ACHN (cell line): ENCODE measurements at regions not wholly inside any gene's neighbourhood (a gene's known extent, or its start where the extent isn't known, plus 50 kb on each side); places are given as distances from the start of the nearest gene placed in this dataset.
"Not testable (repeated sequence)": the region's sequence is repeated elsewhere in the genome, so short reads cannot be mapped to it uniquely, and the experiment has no call there.

Experiments used
- DNase-seq: peaks from one replicate; pipeline ENCODE4 v3.0.0-alpha.2; 2015
- in situ Hi-C: cut with HindIII; loops from 2 replicates; pipeline ENCODE4 v1.10.0; 2017; ENCODE audit warnings: low sequenced_read_pairs, low pct_ligation_motif_present, low pct_unique_long_range_greater_than_20kb

DNA sequence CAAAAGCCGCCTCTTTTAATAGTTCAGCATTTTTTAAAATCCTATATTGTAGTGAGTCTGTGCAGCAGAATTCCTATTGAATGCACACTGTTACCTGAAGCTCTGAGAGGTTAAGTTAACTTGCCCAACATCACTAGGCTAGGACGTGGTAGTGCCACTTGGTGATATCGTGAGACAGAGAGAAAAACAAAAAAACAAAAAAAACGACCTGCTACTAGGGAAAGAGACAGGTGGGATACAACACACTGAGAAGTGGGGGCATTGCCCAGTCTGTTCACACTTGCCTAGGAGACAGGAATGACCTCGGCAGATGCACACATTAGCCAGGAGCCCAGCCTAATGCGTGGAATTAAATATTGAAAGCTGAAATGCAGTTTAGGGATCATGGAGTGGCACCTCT lies 129.7 kb upstream of the CCND2 start:
- peak; percentile 10 for DNase-seq
- in situ Hi-C loops = no loop called here

DNA sequence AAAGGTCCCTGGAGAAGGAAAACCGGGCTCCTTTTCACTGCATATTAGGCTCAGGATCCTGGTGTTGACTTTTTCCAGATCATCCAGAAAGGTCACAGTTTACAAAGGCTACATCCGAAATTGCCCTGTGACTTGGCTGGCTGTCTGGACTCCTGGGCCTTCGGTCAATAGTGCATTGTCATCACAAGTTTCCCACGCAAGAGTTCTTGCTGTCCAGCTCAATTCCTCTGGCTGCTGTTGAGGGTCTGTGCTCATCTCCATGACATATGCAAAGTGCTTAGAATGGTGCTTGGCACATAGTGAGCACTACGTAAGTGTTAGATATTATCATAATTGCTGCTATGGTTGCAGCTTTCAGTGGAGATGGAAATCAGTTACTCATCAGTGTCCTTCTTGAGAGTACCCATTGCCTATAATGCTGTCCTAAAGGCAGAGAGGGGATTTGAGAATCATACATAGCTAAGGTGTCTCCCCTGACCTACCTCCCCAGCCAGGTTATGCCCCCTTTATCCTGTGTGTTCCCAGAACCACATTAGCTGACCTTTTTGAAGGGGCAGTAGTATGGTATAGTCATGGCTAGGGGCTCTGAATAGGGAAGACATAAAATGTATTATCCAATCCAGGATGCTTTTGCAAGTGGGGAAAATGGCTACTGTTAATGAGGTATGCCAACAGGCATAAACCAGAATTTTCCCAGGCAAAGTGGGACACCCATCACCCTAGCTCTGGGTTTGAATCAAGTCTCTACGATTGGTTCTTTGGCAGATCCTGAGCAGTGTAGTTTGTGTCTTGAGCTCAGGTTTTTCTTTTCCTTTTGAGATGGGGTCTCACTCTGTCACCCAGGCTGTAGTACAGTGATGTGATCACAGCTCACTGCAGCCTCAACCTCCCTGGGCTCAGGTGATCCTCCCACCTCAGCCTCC lies 132.0 kb upstream of the CCND2 start:
- in situ Hi-C loops = no loop called here
- no peak for DNase-seq

DNA sequence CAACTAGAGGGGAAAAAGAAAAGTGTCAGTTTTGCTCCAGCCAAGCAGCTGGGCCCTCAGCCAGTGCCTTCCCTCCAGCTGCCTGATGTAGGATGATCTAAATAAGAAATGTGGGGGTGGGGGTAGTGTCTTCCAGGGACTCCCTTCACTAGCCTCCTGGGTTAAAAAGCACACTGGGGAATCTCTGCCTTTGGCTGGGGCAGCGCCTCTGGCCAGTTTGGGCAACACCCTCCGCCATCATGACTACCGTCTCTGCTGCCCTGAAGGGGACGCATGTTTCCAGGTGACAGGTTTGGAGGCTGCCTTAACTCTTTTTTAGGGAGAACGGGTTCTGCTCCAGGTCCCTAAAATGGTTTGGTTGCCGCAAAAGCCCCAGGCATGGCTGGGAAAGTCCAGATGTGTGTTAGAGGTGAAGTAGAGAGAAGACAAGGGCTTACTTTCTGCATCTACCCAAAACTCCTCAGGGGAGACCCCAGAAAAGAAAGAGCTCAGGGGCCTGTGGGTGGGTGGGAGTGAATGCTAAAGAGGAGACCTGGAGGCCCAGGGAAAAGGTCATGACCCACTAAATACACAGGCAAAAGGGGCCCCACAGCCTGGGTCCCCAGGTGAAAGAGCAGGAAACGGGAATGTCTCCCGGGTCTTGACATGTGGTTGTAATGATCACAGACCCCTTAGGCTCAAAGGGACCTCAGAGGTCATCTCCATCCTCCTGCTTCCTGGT lies 132.8 kb upstream of the CCND2 start:
- DNase-seq = no peak
- in situ Hi-C loops = no loop called here

DNA sequence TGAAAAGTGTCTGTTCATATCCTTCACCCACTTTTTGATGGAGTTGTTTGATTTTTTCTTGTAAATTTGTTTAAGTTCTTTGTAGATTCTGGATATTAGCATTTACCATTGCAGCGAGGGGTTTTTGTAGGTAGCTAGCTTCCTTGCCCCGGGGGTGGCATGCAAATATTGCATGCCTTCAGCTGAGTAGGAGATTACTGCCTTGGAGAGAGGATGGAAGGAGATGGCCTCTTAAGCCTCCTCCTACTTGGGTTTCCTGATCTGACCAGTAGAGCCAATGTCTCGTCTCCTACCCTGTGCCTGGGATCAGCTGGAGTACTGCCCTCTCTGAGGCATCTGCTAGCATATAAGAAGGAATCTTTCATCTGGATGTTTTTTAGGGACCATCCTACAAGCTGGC lies 134.4 kb upstream of the CCND2 start:
- in situ Hi-C loops = no loop called here

DNA sequence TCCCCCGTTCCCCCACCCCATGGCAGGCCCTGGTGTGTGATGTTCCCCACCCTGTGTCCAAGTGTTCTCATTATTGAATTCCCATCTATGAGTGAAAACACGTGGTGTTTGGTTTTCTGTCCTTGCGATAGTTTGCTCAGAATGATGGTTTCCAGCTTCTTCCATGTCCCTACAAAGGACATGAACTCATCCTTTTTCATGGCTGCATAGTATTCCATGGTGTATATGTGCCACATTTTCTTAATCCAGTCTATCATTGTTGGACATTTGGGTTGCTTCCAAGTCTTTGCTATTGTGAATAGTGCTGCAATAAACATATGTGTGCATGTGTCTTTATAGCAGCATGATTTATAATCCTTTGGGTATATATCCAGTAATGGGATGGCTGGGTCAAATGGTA lies 135.0 kb upstream of the CCND2 start:
- DNase-seq, in situ Hi-C loops: not testable (repeated sequence)

More for the DNA sequence above, 134.4 kb upstream of the CCND2 start:
- no peak for DNase-seq

DNA sequence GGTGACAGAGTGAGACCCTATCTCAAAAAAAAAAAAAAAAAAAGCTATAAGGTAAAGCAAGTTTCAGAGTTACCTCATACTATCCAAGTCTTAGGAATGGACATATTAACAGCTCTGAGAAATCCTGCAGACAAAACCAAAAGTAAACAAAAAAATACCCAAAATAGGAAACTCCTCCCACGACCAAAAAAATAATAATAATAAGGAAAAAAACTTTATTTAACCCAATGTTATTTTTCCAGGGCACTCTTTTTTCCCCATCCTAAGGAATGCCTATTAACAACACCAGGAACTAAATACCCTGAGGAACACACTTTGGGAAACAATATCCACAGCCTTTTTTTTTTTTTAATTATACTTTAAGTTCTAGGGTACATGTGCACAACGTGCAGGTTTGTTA lies 135.5 kb upstream of the CCND2 start:
- DNase-seq = no peak
- in situ Hi-C loops = no loop called here

DNA sequence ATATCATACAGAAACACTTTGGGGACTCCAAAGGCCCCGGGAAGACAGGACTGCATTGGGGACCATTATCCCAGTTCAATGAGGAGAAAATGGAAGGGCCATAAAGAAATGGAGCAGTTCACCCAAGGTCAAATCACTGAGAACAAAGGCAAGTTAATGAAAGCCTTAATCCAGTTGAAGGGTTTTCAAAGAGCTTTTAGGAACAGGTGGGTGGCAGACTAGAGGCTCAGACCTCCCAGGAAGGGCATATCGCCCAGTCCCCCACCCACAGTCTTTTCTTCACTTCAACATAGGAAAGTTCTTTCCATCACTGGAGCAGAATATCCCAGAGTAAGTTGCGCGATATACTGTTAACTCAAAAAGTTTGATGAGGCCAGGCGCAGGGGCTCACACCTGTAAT lies 136.1 kb upstream of the CCND2 start:
- DNase-seq = no peak
- in situ Hi-C loops = no loop called here

DNA sequence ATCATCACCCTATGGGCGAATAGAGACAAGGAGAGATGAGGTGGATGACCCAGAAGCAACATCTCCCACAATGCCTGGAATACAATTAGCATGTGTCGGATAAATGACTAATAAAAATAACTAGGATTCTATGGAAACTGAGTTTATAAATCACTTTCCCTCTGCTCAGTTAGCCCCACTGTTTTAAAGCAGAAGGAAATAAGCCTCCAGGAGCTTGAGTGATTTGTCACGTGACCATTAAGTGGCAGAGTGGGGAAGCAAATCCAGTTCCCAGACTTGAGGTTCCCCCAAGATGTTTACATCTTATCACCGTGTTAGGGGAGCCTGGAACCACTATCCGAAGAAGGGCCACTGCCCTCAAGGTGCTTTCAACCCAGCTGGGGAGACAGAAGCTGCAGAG lies 136.5 kb upstream of the CCND2 start:
- in situ Hi-C loops = no loop called here
- no peak for DNase-seq

DNA sequence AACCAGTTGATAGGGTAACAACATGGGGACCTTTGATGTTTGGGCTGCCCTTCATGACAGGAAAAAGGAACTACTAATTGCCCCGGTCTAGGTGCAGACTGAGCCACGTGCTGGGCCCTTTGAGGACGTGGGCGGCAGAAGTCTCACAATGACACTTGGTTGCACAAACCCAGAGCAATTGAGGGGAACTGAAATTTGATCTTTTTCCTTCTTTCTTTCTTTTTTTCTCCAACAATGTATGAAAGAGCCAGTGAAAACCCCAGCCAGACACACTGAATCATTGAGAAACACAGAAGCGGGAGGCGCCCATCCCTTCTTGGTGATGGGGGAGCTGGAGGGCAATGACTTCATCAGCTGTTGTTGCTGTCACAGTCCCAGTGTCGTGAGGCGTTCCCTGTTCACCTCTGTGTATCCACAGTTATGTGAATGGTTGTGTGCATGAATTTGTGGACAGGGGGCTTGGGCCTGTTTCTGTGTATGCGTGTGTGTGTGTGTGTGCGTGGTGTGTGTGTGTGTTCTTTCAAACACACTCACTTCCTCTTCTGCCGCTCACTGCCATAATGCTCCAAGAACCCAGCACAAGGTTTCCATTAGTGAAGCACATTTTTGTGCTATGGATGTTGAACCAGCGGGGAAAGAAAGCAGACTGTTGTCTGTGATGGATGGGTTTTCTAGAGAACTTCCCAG lies 137.5 kb upstream of the CCND2 start:
- in situ Hi-C loops = no loop called here
- DNase-seq = no peak

DNA sequence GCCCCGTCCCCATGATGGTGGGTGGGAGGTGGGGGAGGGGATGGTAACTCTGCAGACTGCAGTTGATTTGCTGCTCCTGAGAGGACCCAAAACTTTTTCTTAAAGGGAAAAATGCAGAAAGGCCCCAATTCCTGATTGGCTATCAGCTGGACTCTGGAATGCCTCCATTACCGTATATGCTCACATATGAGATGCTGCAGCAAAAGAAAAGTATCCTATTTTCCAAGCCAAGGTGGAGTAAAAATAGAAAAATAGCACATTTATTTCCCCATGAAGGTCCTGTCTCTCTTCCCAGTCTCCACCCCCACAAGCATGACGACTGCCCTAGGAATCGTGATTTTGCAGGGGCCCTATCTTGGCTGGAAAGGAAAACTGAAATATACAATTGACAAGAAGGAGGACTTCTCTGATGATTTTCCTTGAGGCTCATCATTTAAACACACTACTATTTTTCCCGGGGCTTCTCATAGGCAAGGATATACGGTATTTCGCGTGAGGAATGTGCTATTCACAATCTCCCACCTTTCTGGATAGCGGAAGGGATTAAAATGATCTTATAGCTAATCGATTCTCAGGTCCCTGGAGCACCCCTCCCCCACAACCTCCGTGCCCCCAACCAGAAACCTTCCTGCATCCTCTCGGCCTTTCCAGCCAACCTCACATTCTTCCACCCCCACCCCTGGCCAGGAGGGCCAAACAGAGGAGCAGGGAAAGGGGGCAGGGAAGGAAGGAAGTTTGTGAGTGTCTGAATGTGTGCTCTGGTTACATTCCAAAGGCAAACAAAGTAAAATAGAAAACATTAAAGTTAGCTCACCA lies 138.9 kb upstream of the CCND2 start:
- in situ Hi-C loops = no loop called here

DNA sequence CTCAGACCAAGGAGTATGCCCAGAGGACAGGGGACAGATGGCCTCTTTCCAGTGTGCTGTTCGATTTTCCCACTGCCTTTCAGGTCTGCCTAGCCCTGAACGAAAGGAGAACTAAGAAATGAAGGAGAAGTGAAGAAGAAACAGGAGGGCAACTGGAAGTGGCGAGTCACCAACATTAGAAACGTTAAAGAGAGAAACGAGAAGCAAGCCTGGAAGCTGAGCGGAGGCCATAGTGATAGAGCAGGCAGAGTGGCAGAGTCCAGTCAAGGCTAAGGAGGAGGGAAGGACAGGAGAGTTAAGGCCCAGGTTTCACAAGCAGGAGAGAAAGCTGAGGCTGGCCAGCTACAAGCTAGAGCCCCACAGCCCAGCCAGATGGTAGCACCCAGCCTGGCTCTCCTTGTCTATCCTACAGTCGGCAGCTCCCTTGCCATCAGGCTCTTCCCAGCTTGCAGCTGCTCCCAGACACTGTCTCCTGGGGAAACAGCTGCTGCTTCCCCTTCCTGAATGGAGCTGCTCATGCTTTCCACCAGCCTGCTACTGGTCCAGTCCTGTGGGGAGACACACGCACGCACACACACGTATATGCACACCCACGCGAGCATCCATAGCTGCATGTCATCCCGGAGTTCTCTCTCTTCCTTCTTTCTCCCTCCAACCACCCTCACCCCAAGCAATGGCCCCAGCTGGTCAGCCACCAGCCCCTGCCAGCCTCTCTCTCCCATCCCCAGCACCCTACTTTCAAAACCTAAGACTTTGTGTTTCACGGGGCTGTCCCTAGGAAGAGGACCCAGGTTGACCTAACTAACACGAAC lies 139.7 kb upstream of the CCND2 start:
- in situ Hi-C loops = no loop called here

More for the DNA sequence above, 138.9 kb upstream of the CCND2 start:
- DNase-seq = no peak

DNA sequence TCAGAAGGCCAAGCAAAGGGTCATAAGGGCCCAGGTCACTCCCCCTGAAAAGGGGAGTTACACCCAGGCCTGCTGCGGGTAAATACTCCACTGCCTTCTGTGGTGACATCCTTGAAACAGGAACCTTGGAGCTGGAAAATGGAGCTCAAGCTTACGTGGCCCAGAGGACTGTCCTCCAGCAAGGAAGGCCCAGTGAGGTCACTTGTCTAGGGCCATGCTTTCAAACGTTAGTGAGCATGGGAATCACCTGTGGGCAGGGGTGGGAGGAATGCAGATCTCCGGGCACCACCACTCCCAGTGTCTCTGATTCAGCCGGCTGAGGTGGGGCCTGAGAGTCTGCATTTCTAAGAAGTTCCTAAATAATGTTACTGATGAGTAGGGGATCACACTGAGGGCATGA lies 140.5 kb upstream of the CCND2 start:
- in situ Hi-C loops = no loop called here
- no peak for DNase-seq

More for the DNA sequence above, 139.7 kb upstream of the CCND2 start:
- no peak for DNase-seq

DNA sequence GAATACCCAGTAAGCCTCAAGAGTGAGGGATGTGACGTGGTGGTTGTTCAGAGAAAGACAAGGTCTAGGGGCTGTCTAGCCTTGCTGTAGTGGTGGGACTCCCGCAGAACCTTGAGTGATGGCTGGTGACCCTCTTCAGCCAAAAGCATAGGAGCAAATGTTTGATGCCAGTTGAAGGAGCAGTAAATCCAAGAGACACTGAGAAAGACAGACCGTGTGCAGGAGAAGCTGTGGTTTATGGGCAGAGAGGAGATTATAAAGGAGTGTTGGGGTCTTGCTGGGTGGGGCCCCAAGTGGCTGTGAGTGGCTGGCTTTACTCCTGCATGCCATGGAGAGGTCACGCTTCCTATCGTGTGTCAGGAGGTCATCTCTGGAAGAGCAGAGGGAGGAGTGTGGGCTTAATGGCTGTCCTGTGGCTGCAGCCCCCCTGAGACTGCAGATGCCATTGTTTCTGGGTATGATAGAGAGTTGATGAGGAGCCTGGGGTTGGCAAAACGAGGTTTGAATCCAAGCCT lies 152.0 kb upstream of the CCND2 start:
- in situ Hi-C loops = no loop called here
- DNase-seq = no peak

DNA sequence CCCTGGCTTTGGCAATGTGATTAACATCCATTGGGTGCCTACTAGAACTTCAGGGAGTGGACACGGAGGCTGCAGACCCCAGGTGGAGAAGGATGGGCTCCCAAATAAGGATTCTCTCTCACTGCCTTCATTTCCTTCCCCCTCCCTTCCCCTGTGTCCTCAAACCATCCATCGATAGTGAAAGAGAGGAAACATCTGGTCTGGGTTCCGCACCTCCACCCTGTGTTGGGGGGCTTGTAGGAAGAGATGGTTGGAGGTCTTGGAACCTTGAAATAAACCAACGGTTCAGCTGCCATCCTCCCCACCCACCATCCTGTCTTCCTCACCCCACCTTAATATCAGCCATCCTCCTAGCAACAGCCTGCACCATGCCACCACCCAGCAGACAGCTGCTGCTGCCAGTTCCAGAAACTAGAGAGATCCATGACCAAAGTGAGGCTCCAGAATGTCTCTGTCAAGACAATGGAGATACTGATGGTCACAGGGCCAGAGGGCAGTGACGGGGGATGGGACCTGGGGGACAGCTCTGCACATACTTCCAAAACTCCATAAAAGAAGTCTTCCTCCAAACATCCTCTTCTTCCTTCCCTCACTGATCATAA lies 153.1 kb upstream of the CCND2 start:
- in situ Hi-C loops = no loop called here
- DNase-seq = no peak

DNA sequence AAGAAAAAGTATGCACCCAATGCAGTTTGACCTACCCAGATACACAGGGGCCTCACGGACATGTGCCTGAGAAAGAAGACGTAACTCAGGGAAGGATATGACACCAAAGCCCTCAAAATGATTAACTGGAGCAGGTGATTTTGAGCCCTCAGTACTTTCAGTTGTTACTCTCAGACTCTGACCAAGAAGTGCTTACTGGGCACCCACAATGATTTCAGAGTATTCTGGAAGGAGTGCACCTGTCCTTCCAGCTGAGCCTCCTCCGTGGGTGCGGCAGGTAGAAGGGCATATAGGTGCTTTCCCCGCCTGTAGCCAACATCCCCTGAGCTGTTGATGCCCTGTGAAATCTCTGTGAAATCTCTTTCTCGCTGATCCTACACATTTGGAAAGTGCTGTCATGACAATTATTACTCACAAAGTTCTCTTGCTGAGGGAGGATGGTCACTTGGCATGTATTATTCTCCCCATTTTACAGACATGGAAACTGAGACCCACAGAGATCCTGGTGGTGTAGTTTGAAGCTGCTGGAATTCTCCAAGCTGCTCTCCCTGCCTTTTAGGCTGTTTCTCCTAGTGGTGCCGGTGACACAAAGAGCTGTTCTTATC lies 154.3 kb upstream of the CCND2 start:
- no peak for DNase-seq
- in situ Hi-C loops = no loop called here

DNA sequence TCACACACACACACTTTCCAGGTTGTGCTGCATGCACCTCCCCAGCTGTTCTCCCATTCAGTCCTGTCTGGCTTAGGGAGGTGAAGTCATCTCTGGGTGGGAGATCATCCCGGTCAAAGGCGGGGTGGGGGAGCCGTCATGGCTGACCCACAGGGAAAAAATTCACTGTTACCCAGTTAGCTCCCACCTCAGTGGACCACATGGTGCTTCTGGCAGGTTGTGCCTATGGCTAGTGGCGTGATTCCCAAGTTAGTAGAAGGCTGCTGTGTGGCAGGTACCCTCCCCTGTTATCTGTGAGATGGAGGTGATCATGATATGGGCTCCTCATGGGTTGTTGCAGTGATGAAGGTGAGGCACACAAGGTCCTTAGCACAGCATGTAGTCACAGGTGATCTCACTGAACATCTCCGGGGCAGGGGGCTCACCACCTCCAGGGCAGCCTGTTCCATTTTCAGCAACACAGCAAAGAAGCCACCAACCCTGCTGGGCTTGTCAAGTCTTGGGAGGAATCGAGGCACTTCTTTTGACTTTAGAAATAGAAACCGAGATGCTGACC lies 154.9 kb upstream of the CCND2 start:
- no peak for DNase-seq
- in situ Hi-C loops = no loop called here
